ENCODE measurements at regions not wholly inside any gene's neighbourhood (a gene's known extent, or its start where the extent isn't known, plus 50 kb on each side); places are given as distances from the start of the nearest gene placed in this dataset.
A peak's percentile ranks its signal among the peaks of the same experiment; 100 is the strongest.

- no peaks in the 10 kb centered on the region for H3K4me1 ChIP-seq (ENCODE audit: control extremely low read depth in 1 of 4, control insufficient read depth in 4 of 4, insufficient read depth in 4 of 4, low read length in 3 of 4)
- WGBS (ENCODE audit: insufficient coverage): 97% methylated on average over 5 of the region's 10 CpGs
- H3K36me3 ChIP-seq (ENCODE audit: control insufficient read depth in 4 of 4, insufficient read depth in 4 of 4, low read length in 3 of 4): no peaks in the 10 kb centered on the region
- ChIA-PET POLR2A (no interaction called here), CTCF (no interaction called here)
- no peaks in the 10 kb centered on the region for H3K9me3 ChIP-seq (ENCODE audit: control extremely low read depth in 1 of 5, control insufficient read depth in 4 of 5, insufficient read depth in 2 of 5, low read depth in 1 of 5, low read length in 4 of 5)
- no peak for DNase-seq
- H3K27me3 ChIP-seq (replicated peaks in 2 of 5; ENCODE audit: control insufficient read depth in 4 of 5, insufficient read depth in 5 of 5, low read length in 4 of 5): peaks cover 0 to 19% (median 0%) of the 10 kb centered on the region in 5 experiments
- H3K27ac ChIP-seq (ENCODE audit: insufficient read depth in 1 of 2, low read depth in 1 of 2, low read length in 2 of 2, poor library complexity in 1 of 2, severe bottlenecking in 2 of 2): no peak overlapping the region
- no peak overlapping the region for H3K4me3 ChIP-seq (ENCODE audit: control insufficient read depth in 1 of 7, extremely low read depth in 1 of 7, insufficient read depth in 4 of 7, low read depth in 2 of 7, low read length in 6 of 7)
These were observed 136.7 kb upstream of the EEF1E1 start for GRCh38 chr6:8238773-8239683.

- Histone ChIP-seq H3K4me3 (ENCODE audit: control insufficient read depth in 1 of 7, extremely low read depth in 1 of 7, insufficient read depth in 4 of 7, low read depth in 2 of 7, low read length in 6 of 7) (no peak overlapping the region), H3K9me3 (ENCODE audit: control extremely low read depth in 1 of 5, control insufficient read depth in 4 of 5, insufficient read depth in 2 of 5, low read depth in 1 of 5, low read length in 4 of 5) (no peaks in the 10 kb centered on the region), H3K36me3 (ENCODE audit: control insufficient read depth in 4 of 4, insufficient read depth in 4 of 4, low read length in 3 of 4) (no peaks in the 10 kb centered on the region), H3K27ac (ENCODE audit: insufficient read depth in 1 of 2, low read depth in 1 of 2, low read length in 2 of 2, poor library complexity in 1 of 2, severe bottlenecking in 2 of 2) (no peak overlapping the region), H3K27me3 (replicated peaks in 2 of 5; ENCODE audit: control insufficient read depth in 4 of 5, insufficient read depth in 5 of 5, low read length in 4 of 5) (peaks cover 0 to 18% (median 0%) of the 10 kb centered on the region in 5 experiments), H3K4me1 (ENCODE audit: control extremely low read depth in 1 of 4, control insufficient read depth in 4 of 4, insufficient read depth in 4 of 4, low read length in 3 of 4) (no peaks in the 10 kb centered on the region)
- POLR2A ChIA-PET: no interaction called here
- peak in 1 of 3 donors; percentile 13 for DNase-seq
- CTCF ChIA-PET: interaction anchor here (1.2 kb wide), 1 partner anchor 18 kb away, joined by 5 read pairs; no protein-coding TSS in a partner anchor
- 92% methylated on average over 2 of the region's 3 CpGs for WGBS (ENCODE audit: insufficient coverage)
These were observed 135.3 kb upstream of the EEF1E1 start for GRCh38 chr6:8237668-8238067.

GRCh38 chr6:8236956-8237355, 134.6 kb upstream of the EEF1E1 start:
- Histone ChIP-seq H3K4me3 (ENCODE audit: control insufficient read depth in 1 of 7, extremely low read depth in 1 of 7, insufficient read depth in 4 of 7, low read depth in 2 of 7, low read length in 6 of 7) (no peak overlapping the region), H3K27ac (ENCODE audit: insufficient read depth in 1 of 2, low read depth in 1 of 2, low read length in 2 of 2, poor library complexity in 1 of 2, severe bottlenecking in 2 of 2) (no peak overlapping the region), H3K9me3 (ENCODE audit: control extremely low read depth in 1 of 5, control insufficient read depth in 4 of 5, insufficient read depth in 2 of 5, low read depth in 1 of 5, low read length in 4 of 5) (no peaks in the 10 kb centered on the region), H3K27me3 (replicated peaks in 2 of 5; ENCODE audit: control insufficient read depth in 4 of 5, insufficient read depth in 5 of 5, low read length in 4 of 5) (peaks cover 0 to 17% (median 0%) of the 10 kb centered on the region in 5 experiments), H3K4me1 (ENCODE audit: control extremely low read depth in 1 of 4, control insufficient read depth in 4 of 4, insufficient read depth in 4 of 4, low read length in 3 of 4) (no peaks in the 10 kb centered on the region), H3K36me3 (ENCODE audit: control insufficient read depth in 4 of 4, insufficient read depth in 4 of 4, low read length in 3 of 4) (no peaks in the 10 kb centered on the region)
- ChIA-PET POLR2A (no interaction called here), CTCF (interaction anchor here (1.2 kb wide), 1 partner anchor 18 kb away, joined by 5 read pairs; no protein-coding TSS in a partner anchor)
- DNase-seq: no peak
- 100% methylated on average over 2 of the region's 4 CpGs for WGBS (ENCODE audit: insufficient coverage)

GRCh38 chr6:8234321-8234720, 132.0 kb upstream of the EEF1E1 start:
- CTCF ChIA-PET: interaction anchor here (1.3 to 1.4 kb wide), 2 partner anchors 13 to 15 kb away, joined by 3 to 7 read pairs; no protein-coding TSS in a partner anchor

GRCh38 chr6:8231956-8232355, 129.6 kb upstream of the EEF1E1 start:
- Histone ChIP-seq H3K4me3 (ENCODE audit: control insufficient read depth in 1 of 7, extremely low read depth in 1 of 7, insufficient read depth in 4 of 7, low read depth in 2 of 7, low read length in 6 of 7) (no peak overlapping the region), H3K9me3 (ENCODE audit: control extremely low read depth in 1 of 5, control insufficient read depth in 4 of 5, insufficient read depth in 2 of 5, low read depth in 1 of 5, low read length in 4 of 5) (no peaks in the 10 kb centered on the region), H3K27ac (ENCODE audit: insufficient read depth in 1 of 2, low read depth in 1 of 2, low read length in 2 of 2, poor library complexity in 1 of 2, severe bottlenecking in 2 of 2) (no peak overlapping the region), H3K27me3 (replicated peaks in 2 of 5; ENCODE audit: control insufficient read depth in 4 of 5, insufficient read depth in 5 of 5, low read length in 4 of 5) (peaks cover 0 to 4% (median 0%) of the 10 kb centered on the region in 5 experiments), H3K4me1 (ENCODE audit: control extremely low read depth in 1 of 4, control insufficient read depth in 4 of 4, insufficient read depth in 4 of 4, low read length in 3 of 4) (no peaks in the 10 kb centered on the region), H3K36me3 (ENCODE audit: control insufficient read depth in 4 of 4, insufficient read depth in 4 of 4, low read length in 3 of 4) (no peaks in the 10 kb centered on the region)
- no peak for DNase-seq
- POLR2A ChIA-PET: no interaction called here
- CTCF ChIA-PET: no interaction called here
- 100% methylated on average over 4 of the region's 5 CpGs for WGBS (ENCODE audit: insufficient coverage)

More at GRCh38 chr6:8234321-8234720, 132.0 kb upstream of the EEF1E1 start:
- POLR2A ChIA-PET: no interaction called here
- Histone ChIP-seq H3K27me3 (replicated peaks in 2 of 5; ENCODE audit: control insufficient read depth in 4 of 5, insufficient read depth in 5 of 5, low read length in 4 of 5) (peaks cover 0 to 7% (median 0%) of the 10 kb centered on the region in 5 experiments), H3K36me3 (ENCODE audit: control insufficient read depth in 4 of 4, insufficient read depth in 4 of 4, low read length in 3 of 4) (no peaks in the 10 kb centered on the region), H3K27ac (ENCODE audit: insufficient read depth in 1 of 2, low read depth in 1 of 2, low read length in 2 of 2, poor library complexity in 1 of 2, severe bottlenecking in 2 of 2) (no peak overlapping the region), H3K9me3 (ENCODE audit: control extremely low read depth in 1 of 5, control insufficient read depth in 4 of 5, insufficient read depth in 2 of 5, low read depth in 1 of 5, low read length in 4 of 5) (no peaks in the 10 kb centered on the region), H3K4me1 (ENCODE audit: control extremely low read depth in 1 of 4, control insufficient read depth in 4 of 4, insufficient read depth in 4 of 4, low read length in 3 of 4) (no peaks in the 10 kb centered on the region), H3K4me3 (ENCODE audit: control insufficient read depth in 1 of 7, extremely low read depth in 1 of 7, insufficient read depth in 4 of 7, low read depth in 2 of 7, low read length in 6 of 7) (no peak overlapping the region)
- 100% methylated on average over 1 of the region's 7 CpGs for WGBS (ENCODE audit: insufficient coverage)
- DNase-seq: no peak

- H3K36me3 ChIP-seq (ENCODE audit: control insufficient read depth in 4 of 4, insufficient read depth in 4 of 4, low read length in 3 of 4): no peaks in the 10 kb centered on the region
- ChIA-PET CTCF (interaction anchor here (0.7 to 1.9 kb wide), 2 partner anchors 11 to 387 kb away, joined by 3 to 6 read pairs; no protein-coding TSS in a partner anchor), POLR2A (no interaction called here)
- DNase-seq: no peak
- peaks cover 0 to 2% (median 0%) of the 10 kb centered on the region in 5 experiments for H3K27me3 ChIP-seq (replicated peaks in 2 of 5; ENCODE audit: control insufficient read depth in 4 of 5, insufficient read depth in 5 of 5, low read length in 4 of 5)
- no peaks in the 10 kb centered on the region for H3K4me1 ChIP-seq (ENCODE audit: control extremely low read depth in 1 of 4, control insufficient read depth in 4 of 4, insufficient read depth in 4 of 4, low read length in 3 of 4)
- H3K9me3 ChIP-seq (ENCODE audit: control extremely low read depth in 1 of 5, control insufficient read depth in 4 of 5, insufficient read depth in 2 of 5, low read depth in 1 of 5, low read length in 4 of 5): no peaks in the 10 kb centered on the region
- H3K27ac ChIP-seq (ENCODE audit: insufficient read depth in 1 of 2, low read depth in 1 of 2, low read length in 2 of 2, poor library complexity in 1 of 2, severe bottlenecking in 2 of 2): no peak overlapping the region
- no peak overlapping the region for H3K4me3 ChIP-seq (ENCODE audit: control insufficient read depth in 1 of 7, extremely low read depth in 1 of 7, insufficient read depth in 4 of 7, low read depth in 2 of 7, low read length in 6 of 7)
- 87% methylated on average over 6 of the region's 8 CpGs for WGBS (ENCODE audit: insufficient coverage)
These were observed 127.8 kb upstream of the EEF1E1 start for GRCh38 chr6:8229915-8230756.
